ENCODE measurements at regions not wholly inside any gene's neighbourhood (a gene's known extent, or its start where the extent isn't known, plus 50 kb on each side); places are given as distances from the start of the nearest gene placed in this dataset.

DNA sequence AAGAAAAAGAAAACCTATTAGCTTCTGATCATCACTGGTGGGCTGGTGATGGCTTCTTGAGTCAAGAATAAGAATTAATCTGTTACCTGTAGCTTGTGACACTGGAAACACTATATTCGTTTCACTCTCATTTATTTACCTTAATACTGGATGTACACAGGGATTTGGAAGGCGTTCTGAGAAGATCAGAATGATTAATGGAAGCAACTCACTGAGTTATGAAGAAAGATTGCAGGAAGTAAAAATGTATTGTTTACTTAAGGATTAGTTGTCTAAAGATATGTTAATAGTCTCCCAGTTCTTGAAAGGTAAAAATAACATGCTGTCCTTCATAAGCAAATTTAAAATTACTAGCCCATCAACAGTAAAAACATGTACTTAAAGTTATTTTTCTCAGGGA is 644.9 kb upstream of the NCAM2 start:
- TF ChIP-seq EZH2 (IDR thresholded peaks at IDR 0.05; ENCODE audit: borderline replicate concordance, low read length) = no peak
- TF ChIP-seq, protein P1, sequence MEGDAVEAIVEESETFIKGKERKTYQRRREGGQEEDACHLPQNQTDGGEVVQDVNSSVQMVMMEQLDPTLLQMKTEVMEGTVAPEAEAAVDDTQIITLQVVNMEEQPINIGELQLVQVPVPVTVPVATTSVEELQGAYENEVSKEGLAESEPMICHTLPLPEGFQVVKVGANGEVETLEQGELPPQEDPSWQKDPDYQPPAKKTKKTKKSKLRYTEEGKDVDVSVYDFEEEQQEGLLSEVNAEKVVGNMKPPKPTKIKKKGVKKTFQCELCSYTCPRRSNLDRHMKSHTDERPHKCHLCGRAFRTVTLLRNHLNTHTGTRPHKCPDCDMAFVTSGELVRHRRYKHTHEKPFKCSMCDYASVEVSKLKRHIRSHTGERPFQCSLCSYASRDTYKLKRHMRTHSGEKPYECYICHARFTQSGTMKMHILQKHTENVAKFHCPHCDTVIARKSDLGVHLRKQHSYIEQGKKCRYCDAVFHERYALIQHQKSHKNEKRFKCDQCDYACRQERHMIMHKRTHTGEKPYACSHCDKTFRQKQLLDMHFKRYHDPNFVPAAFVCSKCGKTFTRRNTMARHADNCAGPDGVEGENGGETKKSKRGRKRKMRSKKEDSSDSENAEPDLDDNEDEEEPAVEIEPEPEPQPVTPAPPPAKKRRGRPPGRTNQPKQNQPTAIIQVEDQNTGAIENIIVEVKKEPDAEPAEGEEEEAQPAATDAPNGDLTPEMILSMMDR (conservative IDR thresholded peaks at IDR 0.05 in 1 of 2, IDR thresholded peaks at IDR 0.05 in 1 of 2; ENCODE audit: extremely low read depth in 1 of 2, insufficient read depth in 1 of 2, low read depth in 1 of 2, low read length in 2 of 2) = no peak

Measured in mammary epithelial cell (primary cell).